COLO668 (cell line): ENCODE measurements at regions not wholly inside any gene's neighbourhood (a gene's known extent, or its start where the extent isn't known, plus 50 kb on each side); places are given as distances from the start of the nearest gene placed in this dataset.

Source experiments
- DNase-seq: peaks from one replicate; lab custom pipeline; 2025; ENCODE audit not compliant: unreplicated experiment; lab: John Stamatoyannopoulos, UW

DNA sequence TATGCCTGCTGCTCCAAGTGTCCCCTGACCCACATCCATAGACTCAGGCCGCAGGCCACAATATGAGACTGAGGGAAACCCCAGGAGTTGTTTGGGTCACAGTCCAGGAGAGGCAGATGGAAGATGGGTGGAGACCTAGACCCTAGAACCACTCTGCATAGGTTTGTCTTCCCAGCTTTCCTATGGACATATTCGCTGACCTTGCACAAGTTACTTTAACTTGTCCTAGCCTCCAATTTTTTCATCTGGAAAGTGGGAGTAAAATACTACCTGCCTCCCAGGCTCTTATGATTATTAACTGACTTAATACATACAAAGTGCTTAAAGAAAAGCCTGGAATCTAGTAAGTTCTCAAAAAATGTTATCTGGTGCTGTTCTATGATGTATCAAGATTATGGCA lies 157.1 kb upstream of the IFNG-AS1 start:
- DNase-seq = no peak

DNA sequence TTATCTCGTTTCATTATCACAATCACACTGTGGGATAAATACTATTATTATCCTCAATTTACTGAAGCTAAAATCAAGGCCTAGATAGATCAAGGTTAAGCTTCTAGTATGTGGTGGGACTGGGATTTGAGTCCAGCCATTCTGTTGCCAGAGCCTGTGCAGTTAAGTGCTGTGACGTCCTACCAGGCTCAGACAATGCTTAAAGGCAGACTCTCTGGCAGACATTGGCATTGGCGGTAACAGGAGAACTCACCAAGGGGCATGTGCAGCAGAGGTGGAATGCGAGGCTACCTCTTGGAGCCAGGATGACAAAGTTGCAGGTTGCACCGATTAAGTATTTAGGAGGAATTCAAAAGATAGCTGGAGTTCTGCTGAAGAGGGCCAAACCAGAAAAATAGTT lies 155.6 kb upstream of the IFNG-AS1 start:
- no peak for DNase-seq

DNA sequence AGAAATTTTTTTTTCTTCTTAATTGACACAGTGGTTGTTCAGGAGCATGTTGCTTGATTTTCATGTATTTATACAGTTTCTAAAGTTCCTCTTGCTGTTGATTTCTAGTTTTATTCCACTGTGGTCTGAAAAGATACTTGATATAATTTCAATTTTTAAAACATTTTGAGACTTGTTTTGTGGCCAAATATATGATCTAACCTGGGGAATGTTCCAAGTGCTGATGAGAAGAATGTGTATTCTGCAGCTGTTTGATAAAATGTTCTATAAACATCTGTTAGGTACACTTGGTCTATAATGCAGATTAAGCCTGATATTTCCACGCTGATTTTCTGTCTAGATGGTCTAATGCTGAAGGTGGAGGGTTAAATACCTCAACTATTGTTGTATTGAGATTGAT lies 151.4 kb upstream of the IFNG-AS1 start:
- no peak for DNase-seq

DNA sequence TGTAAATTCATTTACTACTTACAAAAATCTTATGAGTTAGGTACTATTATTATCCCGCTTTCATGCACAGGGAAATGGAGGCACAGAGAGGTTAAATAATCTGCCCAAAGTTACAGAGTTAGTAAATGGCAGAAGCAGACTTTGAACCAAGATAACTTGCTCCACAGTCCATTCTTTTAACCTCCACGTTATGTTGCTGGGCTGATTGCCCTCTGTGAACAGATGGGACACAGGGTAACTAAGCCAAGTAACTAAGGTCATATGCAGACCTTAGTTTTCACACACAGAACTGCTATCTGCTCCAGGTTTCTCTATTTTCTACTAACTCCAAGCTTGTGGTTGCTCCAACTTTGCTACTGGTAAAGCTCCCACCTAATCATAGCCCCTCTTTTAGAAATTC lies 147.1 kb upstream of the IFNG-AS1 start:
- DNase-seq = no peak

DNA sequence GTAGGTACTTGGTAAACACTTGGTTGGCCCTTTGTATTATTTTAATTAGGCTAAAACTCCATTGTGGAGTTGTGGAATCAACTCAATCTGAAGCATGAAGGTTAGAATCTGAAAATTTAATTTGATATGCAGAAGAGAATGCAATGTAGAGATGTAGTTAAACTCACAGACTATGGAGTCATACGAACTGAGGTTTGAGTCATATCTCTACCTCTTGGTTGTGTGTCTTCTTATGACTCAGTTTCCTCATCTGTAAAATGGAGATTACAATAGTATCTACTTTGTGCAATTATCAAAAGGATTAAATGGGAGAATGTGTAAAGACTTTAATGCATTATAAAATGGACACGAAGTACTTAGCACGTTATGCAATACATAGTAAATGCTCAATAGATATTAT lies 146.0 kb upstream of the IFNG-AS1 start:
- DNase-seq = no peak

DNA sequence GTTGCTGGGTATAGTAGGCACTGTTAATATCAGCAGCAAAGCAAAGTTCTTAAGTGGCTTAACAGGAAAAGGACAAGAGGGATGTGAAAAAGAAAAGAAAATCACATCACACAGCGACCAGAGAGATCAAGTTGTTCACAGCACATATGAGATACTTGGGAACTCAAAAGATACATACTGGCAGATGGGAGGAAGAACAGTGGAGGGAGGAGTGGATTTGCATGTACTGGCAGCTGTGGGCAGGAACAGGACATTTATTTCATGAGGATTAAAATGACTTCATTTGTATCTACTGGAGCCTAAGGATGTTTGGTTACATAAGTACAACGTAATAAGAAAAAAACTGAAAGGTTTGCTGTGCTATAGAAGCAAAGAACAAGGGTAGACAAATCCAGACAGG lies 136.5 kb upstream of the IFNG-AS1 start:
- no peak for DNase-seq

DNA sequence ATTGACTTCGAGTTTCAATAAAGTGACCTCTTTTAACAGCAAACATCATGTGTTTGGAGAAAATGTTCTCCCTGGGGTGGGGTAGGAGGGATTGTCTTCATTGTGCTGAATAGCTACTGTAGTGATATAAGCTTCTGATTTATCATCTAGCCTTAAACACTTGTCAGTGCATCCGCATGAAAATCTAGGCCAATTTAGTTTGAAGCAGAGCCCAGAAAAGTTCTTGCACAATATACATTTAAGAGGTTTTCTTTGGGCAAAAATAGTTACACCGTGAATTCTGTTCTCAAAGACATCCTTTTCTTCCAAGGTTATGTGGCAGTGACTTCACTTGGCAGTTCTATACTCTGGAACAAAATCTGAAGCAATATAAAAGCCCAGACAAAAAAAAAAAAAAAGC lies 136.0 kb upstream of the IFNG-AS1 start:
- no peak for DNase-seq

DNA sequence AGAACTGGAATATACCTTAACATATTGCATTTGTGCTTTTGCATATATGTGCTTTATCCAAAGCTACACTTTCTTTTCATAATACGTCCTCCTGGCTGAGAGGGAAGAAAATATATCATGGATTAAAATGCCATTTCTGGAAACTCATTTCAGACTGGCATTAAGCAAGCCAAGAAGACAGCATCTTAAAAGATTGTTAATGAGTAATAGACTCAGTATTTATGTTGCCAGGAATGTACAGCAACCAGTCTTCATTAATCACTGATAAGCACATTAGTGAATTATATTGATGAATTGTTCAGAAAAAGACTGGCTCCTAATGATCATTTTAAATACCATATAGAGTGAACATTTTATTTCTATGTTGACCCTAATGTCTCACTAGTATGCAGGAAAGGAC lies 134.9 kb upstream of the IFNG-AS1 start:
- no peak for DNase-seq

DNA sequence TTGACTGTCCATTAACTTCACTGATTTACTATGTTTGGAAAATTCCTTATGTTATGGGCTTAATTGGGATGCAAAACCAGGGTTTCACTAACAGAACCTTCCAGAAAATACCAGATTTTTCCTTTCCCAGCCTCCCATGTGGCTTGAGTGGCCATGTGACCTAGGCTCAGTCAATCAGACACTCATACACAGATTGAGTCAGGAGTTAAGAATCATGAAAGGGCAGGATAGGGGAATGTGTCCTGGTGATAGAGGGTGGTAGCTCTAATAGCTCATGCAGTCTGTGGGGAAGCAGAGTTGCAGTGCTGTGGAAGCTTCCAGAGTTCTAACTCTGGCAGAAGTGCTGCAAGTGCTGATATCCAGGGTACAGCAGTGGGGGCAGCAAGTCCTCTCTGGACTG lies 134.1 kb upstream of the IFNG-AS1 start:
- DNase-seq = no peak

DNA sequence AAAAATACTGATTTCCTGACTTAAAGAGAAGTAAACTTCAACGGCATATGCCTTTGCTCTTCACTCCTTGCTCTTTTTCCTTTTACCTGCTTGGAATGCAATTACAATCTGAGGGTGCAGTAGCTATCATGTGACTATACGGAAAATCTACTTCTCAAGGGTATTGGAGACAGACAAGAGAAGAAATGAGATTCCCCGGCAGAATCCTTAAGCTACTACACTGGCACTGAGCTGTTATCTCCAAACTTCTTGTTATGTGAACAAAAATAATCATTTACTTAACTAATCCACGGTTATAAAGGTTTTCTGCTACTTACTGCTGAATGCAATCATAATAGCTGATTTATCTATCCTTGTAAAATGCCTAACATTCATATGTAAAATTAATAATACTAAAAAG lies 118.0 kb upstream of the IFNG-AS1 start:
- no peak for DNase-seq

DNA sequence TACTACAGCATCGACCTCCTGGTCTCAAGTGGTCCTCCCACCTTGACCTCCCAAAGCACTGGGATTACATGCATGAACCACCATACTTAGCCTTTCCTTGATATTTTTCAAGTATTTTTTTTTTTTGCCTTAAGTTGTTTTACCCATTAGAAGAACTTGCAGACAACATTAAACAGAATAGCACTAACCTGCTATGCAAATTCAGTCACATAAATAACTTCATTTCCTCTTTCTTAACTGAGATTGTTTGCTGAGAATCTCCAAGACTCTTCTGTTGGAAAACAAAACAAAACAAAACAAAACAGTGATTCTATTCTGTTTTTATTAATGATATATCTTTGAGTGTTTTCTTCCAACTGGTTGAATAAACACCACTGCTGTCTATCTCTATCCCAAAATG lies 115.9 kb upstream of the IFNG-AS1 start:
- DNase-seq = no peak

DNA sequence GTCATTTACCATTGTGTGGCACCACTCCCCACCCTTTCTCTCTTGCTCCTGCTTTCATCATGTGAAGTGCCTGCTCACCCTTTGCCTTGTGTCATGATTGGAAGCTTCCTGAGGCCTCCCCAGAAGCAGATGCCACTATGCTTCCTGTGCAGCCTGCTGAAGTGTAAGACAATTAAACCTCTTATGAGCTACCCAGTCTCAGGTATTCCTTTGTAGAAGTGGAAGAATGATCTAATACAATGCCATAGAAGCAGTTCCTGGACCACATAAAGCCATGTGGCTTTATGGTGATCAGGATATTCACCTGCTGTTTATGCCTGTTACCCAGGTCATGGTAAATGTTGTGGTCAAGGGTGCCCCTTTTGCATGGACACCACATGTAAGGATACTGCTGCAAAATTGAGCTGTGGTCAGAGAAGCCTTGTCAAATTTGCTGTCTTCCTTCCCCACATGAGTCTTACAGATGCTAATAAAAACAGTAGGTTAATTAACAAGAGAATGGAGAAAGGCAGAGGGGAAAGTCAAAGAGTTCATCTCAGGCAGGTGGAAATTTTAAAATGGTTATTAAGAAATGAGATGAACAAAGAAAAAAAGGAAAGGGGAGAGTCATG lies 112.8 kb upstream of the IFNG-AS1 start:
- no peak for DNase-seq

DNA sequence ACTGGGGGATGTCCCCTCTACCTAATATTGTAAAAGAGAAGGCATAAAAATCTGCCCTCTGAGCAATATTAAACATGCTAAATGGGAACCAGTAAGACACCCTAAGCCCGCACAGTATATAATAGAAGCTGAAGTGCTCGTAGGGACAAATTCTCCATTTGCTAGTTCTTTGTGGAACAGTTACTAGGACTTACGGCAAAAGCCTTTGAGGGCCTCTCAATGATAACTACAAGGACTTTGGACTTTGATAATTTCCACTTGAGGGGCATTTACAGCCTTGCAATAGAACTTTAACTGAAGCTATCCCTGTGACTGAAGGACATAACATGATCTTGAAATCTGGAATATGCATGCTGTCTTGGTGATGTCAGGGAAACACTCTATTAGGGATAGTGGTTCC lies 111.5 kb upstream of the IFNG-AS1 start:
- DNase-seq = no peak

DNA sequence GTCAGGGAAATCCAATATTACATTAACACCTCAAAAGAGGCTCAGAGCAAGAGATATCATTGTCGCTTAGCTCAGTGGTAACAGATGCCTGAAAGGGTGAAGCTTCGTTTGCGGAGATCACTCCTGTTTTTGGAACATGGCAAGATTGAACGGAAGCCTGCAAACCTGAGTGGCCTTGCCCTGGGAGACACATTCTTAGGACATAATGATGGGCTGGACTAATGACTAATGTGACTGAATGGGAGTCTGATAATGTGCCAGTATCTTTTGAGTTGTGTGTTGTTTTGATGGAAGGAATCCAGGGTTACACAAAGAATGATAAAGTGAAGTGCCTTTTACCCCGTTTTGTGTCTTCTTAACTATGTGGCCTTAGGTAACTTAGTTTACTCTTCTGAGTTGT lies 109.3 kb upstream of the IFNG-AS1 start:
- DNase-seq = no peak

DNA sequence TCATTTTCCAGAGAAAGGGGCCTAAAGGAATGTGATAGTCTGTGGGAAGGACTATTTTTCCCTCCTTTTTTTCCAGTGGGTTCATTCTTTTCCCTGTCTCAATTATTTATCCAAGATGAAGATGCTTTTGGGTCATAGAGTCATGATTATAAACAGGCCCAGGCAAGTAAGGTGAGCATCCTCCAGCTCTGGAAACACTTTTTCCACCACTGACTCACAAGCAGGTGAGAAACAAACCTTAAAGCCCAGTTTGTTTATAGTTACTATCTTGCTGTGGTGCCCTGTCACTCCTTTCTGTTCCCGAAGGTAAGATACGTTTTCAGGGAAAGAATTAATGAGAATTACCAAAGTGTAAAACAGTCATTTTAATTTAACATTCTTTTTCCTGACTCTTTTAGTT lies 107.7 kb upstream of the IFNG-AS1 start:
- DNase-seq = no peak

DNA sequence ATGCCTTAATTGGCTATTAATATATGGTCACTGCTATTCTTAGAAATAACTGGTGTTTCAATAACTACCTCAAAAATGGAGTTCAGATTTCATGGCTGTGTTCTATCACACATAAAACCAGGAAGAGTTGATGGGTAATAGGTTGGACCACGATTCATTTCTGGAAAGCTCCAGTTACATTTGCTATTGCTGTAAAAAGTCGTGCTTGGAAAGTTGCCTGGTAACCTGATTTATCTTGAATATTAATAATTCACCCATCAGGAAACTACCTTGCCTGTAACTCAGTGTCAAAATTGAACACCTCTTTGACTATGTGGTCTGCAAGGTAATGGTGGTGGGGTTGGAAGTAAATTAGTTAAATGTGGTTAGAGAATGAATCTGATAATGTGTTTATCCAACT lies 104.7 kb upstream of the IFNG-AS1 start:
- no peak for DNase-seq

DNA sequence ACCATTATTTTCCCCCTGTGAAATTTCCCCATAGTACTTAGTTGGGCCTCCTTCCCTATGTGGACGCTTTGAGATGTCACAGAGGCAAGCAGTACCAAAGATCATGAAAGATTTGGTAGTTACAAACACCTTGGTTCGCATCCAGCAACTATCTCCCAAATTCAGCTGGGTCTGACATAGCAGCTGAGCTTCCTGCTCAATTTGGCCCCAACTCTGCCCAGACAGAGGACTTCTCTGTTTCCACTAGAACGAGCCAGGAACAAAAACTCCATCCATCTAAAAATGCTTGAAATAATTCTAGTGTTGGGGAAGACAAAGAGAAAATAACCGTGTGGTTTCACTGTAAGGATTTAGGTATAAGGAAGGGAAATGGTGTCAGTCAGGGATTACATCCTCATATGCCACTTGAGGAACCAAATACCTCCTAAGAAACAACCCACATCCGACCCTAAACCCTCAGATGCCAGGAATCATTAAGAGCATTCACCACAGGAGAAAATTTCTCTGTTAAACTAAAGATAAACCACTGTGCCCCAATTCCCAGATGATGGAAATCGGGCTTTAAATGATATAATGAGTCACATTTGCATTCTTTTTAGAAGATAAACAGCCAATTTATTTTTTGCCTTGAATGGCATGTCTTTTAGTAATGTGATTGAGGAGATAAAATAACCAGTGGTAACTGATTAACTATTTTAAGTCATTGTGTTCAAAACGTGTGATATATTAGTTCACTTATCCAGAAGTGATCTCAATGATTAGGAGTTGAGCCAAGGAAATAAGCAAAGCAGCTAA lies 103.7 kb upstream of the IFNG-AS1 start:
- no peak for DNase-seq

DNA sequence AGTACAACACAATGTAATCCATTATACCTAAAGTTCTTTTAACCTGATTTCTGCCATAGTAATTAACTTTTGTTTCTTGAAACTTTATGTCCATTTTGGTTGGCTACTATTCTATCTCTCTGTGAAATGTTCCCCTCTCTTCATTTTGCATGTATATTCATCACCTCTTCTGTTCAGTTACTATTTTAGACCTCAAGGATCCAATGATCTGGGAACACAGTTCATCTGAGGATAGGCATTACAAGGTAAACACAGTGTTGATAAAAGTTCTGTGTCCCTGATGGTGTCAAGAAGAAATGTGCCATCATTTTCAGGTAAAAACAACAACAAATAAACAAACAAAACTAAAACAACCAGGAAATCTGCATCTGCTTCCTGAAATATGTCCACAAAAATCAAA lies 102.2 kb upstream of the IFNG-AS1 start:
- DNase-seq = no peak

DNA sequence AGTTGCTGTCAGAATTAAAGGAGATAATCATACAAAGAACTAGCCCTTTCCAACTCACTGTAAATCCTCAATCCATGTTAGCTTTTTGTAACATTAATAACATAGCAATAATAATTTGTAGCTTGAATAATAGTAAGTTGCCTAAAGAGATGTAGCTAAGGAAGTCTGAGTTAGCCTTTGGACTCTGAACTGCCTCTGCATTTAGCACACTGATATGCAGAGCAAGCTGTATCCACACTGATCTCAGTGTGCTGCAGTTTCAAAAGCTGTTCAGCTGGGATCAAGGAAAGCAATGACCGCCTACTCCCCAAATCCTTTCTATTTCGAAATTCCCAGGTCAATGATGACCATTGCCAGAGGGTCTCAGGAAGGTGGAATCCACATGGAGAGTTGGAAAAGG lies 99.3 kb upstream of the IFNG-AS1 start:
- no peak for DNase-seq

DNA sequence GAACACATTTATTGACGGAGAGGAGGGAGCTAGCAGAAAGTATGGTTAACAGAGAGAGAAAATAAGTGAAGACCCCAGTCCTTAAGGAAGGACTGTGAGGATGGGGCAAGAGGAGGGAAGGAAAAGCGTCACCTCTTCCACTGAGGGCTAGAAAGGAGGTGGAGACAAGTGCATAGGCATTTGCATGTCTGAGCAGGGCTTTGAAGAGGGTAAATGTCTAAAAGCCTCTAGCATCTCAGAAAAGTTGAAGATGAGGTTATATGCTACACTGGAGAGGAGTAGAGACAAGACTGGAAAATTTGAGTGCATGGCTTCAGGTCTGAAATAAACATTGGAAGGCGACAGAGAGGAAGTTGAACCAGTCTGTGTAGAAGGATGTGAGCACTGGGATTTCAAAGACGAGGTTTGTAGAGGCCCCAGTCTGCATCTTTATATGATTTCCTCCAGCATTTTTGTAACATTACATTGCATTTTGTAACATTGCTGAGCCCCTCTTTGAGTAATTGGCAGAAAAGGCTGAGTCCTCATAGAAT lies 98.5 kb upstream of the IFNG-AS1 start:
- DNase-seq = no peak

DNA sequence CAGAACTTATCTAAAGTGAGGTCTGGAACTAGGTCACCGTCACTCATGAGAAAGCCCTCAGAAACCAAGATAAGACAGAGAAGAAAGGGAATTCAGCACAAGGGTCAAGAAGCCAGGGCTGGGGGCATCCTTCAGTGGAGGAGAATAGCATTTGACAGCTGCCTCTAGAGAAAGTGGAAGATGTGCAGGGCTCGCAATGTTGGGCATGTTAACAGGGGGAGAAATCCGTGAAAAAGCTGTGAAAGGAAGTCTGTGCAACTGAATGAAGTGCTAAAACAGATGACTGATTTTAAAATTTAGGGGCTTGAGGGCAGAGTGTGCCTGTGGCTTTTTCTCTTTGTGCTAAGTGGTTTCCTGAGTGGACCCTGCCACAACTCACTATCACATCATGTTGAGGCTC lies 97.7 kb upstream of the IFNG-AS1 start:
- DNase-seq = no peak

DNA sequence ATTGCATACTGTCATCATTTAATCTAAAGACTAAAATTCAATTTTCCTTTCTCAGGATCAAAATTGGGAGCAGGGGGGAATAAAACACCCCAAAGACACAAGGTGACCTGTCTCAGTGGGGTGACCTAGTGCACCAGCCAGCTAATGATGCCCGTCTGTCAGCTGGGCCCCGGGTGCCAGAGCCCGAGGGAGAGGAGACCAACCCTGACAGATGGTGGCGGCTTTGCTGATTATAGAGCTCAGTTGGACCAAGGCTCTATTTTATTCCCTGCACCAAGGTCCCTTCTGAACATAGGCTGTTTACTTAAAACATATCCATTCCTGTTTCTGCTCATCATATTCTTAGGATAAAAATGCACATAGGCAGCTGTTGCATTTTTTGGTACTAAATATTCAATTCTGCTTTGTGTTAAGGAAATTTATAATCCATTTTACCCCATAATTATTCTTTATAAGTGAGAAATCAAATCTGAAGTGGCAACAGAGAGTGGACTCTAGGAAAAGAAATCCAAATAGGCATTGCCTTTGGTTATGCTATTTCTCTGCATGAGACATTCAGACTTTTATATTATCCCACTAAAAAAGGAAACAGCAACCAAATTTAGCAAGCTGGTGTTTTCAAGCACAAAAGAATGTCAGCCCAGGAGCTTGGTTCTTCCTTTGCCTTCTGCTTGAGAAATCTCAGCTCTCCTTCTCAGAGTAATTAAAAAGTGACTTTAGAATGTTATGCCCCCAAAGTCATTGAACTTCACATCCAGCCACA lies 96.8 kb upstream of the IFNG-AS1 start:
- no peak for DNase-seq
